H1 (cell line): ENCODE measurements at regions not wholly inside any gene's neighbourhood (a gene's known extent, or its start where the extent isn't known, plus 50 kb on each side); places are given as distances from the start of the nearest gene placed in this dataset.

Source experiments
- CTCF ChIA-PET: fragments of 300-600 bp; sonication (Branson Sonifier 250); formaldehyde crosslinking; loops from one replicate; lab custom pipeline; 2021; ENCODE audit not compliant: partially characterized antibody; lab: Charles Lee
- POLR2A ChIA-PET: fragments of 300-600 bp; sonication (Branson Sonifier 250); formaldehyde crosslinking; loops from one replicate; lab custom pipeline; 2021; ENCODE audit warnings: inconsistent platforms; ENCODE audit not compliant: partially characterized antibody; lab: Charles Lee
- DNase-seq, 2 experiments: peaks; one replicate each; pipeline versions ENCODE4 v3.0.0 to v3.0.0-alpha.2; 2010 to 2022; ENCODE audit warnings: low spot score in 2 of 2, low read depth in 1 of 2, mixed read lengths in 1 of 2
- FAIRE-seq: peaks from 2 replicates; lab custom pipeline; 2011; peaks lifted over from hg19 to GRCh38; lab: Jason Lieb, UNC
- H2AFZ ChIP-seq: 2 replicates; pipeline ENCODE4 v1.8.1; 2012; ENCODE audit warnings: low read length, inconsistent platforms
- H2AK5ac ChIP-seq: 2 replicates; pipeline ENCODE4 v1.6.1; 2013; ENCODE audit warnings: low read depth, low read length
- H2BK120ac ChIP-seq: replicated peaks from 2 replicates; pipeline ENCODE3; 2013; ENCODE audit warnings: low read depth, low read length, inconsistent platforms
- H2BK12ac ChIP-seq: 2 replicates; pipeline ENCODE4 v1.6.1; 2013; ENCODE audit warnings: low read depth, low read length
- H2BK15ac ChIP-seq: 2 replicates; pipeline ENCODE4 v1.6.1; 2013; ENCODE audit warnings: low read length
- H2BK20ac ChIP-seq: 2 replicates; pipeline ENCODE4 v1.6.1; 2013; ENCODE audit warnings: low read length
- H2BK5ac ChIP-seq: 2 replicates; pipeline ENCODE4 v1.6.1; 2013; ENCODE audit warnings: low read depth, low read length
- H3K14ac ChIP-seq: 2 replicates; pipeline ENCODE4 v1.6.1; 2013; ENCODE audit warnings: inconsistent platforms; ENCODE audit not compliant: insufficient read length
- H3K18ac ChIP-seq: 2 replicates; pipeline ENCODE4 v1.6.1; 2013; ENCODE audit warnings: low read length; ENCODE audit errors: extremely low read depth
- H3K23ac ChIP-seq: 2 replicates; pipeline ENCODE4 v1.6.1; 2013; ENCODE audit warnings: inconsistent platforms; ENCODE audit not compliant: insufficient read length
- H3K23me2 ChIP-seq: 2 replicates; pipeline ENCODE4 v1.6.1; 2013; ENCODE audit warnings: low read depth, low read length
- H3K27ac ChIP-seq: 2 replicates; pipeline ENCODE4 v1.6.1; 2011; ENCODE audit warnings: low read depth, low read length, inconsistent platforms
- H3K27me3 ChIP-seq, 4 experiments: replicated peaks in 1 of 4; 1 replicate in 1 of 4; 2 replicates in 3 of 4; pipeline versions ENCODE4 v1.6.1 to v1.8.1; 2011 to 2013; ENCODE audit warnings: low read length in 3 of 4, mild to moderate bottlenecking in 3 of 4, inconsistent platforms in 2 of 4, mixed read lengths in 2 of 4, moderate library complexity in 1 of 4; ENCODE audit not compliant: control insufficient read depth in 3 of 4, insufficient read depth in 3 of 4; ENCODE audit errors: extremely low read depth in 1 of 4
- H3K36me3 ChIP-seq, 4 experiments: 2 replicates each; pipeline versions ENCODE4 v1.6.1 to v1.8.1; 2011 to 2013; ENCODE audit warnings: mild to moderate bottlenecking in 4 of 4, low read length in 3 of 4, moderate library complexity in 2 of 4, control low read depth in 1 of 4, inconsistent platforms in 1 of 4; ENCODE audit not compliant: insufficient read depth in 4 of 4, control insufficient read depth in 2 of 4
- H3K4ac ChIP-seq: replicated peaks from 2 replicates; pipeline ENCODE3; 2013; ENCODE audit warnings: low read length, low read depth, mixed read lengths, inconsistent platforms; ENCODE audit not compliant: insufficient read length
- H3K4me1 ChIP-seq, 4 experiments: replicated peaks in 1 of 4; 1 replicate in 1 of 4; 2 replicates in 3 of 4; pipeline versions ENCODE4 v1.6.1 to v1.8.1; 2011 to 2013; ENCODE audit warnings: low read length in 3 of 4, inconsistent platforms in 2 of 4, mixed read lengths in 1 of 4; ENCODE audit not compliant: insufficient read depth in 4 of 4, control insufficient read depth in 3 of 4
- H3K4me2 ChIP-seq, 2 experiments: 2 replicates each; pipeline versions ENCODE4 v1.6.1 to v1.8.1; 2011 to 2013; ENCODE audit warnings: low read depth in 2 of 2, low read length in 2 of 2, control low read depth in 1 of 2, inconsistent platforms in 1 of 2, mild to moderate bottlenecking in 1 of 2; ENCODE audit not compliant: insufficient read depth in 1 of 2
- H3K4me3 ChIP-seq, 4 experiments: fragments of 200-600, 300-600 bp in 1 of 4; sonication (generic), shearing (Covaris generic), sonication (Bioruptor Twin) in 1 of 4; 2 replicates each; pipeline versions ENCODE4 v1.5.1 to v1.8.1; 2011 to 2016; ENCODE audit warnings: low read length in 4 of 4, low read depth in 3 of 4, control low read depth in 2 of 4, inconsistent platforms in 2 of 4, mild to moderate bottlenecking in 2 of 4, mixed read lengths in 1 of 4, moderate library complexity in 1 of 4; ENCODE audit not compliant: insufficient read depth in 2 of 4; ENCODE audit errors: extremely low read depth in 1 of 4
- H3K56ac ChIP-seq: replicated peaks from 2 replicates; pipeline ENCODE3; 2013; ENCODE audit warnings: low read depth, mild to moderate bottlenecking, mixed read lengths, low read length, inconsistent platforms; ENCODE audit not compliant: insufficient read length
- H3K79me1 ChIP-seq: 2 replicates; pipeline ENCODE4 v1.6.1; 2013; ENCODE audit warnings: low read depth, low read length, control low read depth
- H3K79me2 ChIP-seq, 2 experiments: 2 replicates each; pipeline versions ENCODE4 v1.6.1 to v1.8.1; 2012 to 2013; ENCODE audit warnings: low read length in 2 of 2, mild to moderate bottlenecking in 2 of 2, inconsistent platforms in 1 of 2; ENCODE audit not compliant: insufficient read depth in 2 of 2, control insufficient read depth in 1 of 2
- H3K9ac ChIP-seq, 4 experiments: replicated peaks in 1 of 4; 1 replicate in 1 of 4; 2 replicates in 3 of 4; pipeline versions ENCODE4 v1.6.1 to v1.8.1; 2011 to 2013; ENCODE audit warnings: low read depth in 3 of 4, low read length in 3 of 4, control low read depth in 2 of 4, mild to moderate bottlenecking in 2 of 4, moderate library complexity in 2 of 4, inconsistent platforms in 1 of 4; ENCODE audit errors: extremely low read depth in 1 of 4
- H3K9me3 ChIP-seq, 2 experiments: 2 replicates each; pipeline versions ENCODE4 v1.6.1 to v1.8.1; 2012 to 2013; ENCODE audit warnings: mild to moderate bottlenecking in 2 of 2, moderate library complexity in 2 of 2, control low read depth in 1 of 2, inconsistent platforms in 1 of 2, low read depth in 1 of 2, low read length in 1 of 2, mixed read lengths in 1 of 2; ENCODE audit not compliant: insufficient read depth in 2 of 2
- H4K20me1 ChIP-seq, 2 experiments: replicated peaks in 1 of 2; 2 replicates each; pipeline versions ENCODE3 to v1.8.1; 2011 to 2013; ENCODE audit warnings: inconsistent platforms in 2 of 2, low read length in 2 of 2, mild to moderate bottlenecking in 1 of 2; ENCODE audit not compliant: insufficient read depth in 2 of 2, control insufficient read depth in 1 of 2
- H4K5ac ChIP-seq: 2 replicates; pipeline ENCODE4 v1.6.1; 2013; ENCODE audit warnings: low read length, low read depth, mixed read lengths, inconsistent platforms; ENCODE audit not compliant: insufficient read length
- H4K8ac ChIP-seq: 2 replicates; pipeline ENCODE4 v1.8.0; 2013; ENCODE audit warnings: mild to moderate bottlenecking, moderate library complexity, low read length, inconsistent platforms; ENCODE audit not compliant: insufficient read depth; ENCODE audit errors: extremely low read depth
- H4K91ac ChIP-seq: replicated peaks from 2 replicates; pipeline ENCODE3; 2013; ENCODE audit warnings: low read length, mixed read lengths, inconsistent platforms; ENCODE audit not compliant: insufficient read length
- BCL11A ChIP-seq, 2 experiments: IDR thresholded peaks; one replicate each; pipeline ENCODE4 v1.6.1; 2011; ENCODE audit warnings: low read depth in 2 of 2, low read length in 2 of 2, mild to moderate bottlenecking in 2 of 2
- CHD2 ChIP-seq: IDR thresholded peaks from 2 replicates; pipeline ENCODE4 v1.6.1; 2012; ENCODE audit warnings: low read length, improper control_type of control experiment
- EP300 ChIP-seq, 2 experiments: IDR thresholded peaks; 1 replicate in 1 of 2; 2 replicates in 1 of 2; pipeline ENCODE4 v1.6.1; 2011 to 2012; ENCODE audit warnings: low read depth in 2 of 2, low read length in 2 of 2, mild to moderate bottlenecking in 2 of 2, borderline replicate concordance in 1 of 2, inconsistent platforms in 1 of 2, moderate library complexity in 1 of 2
- HDAC2 ChIP-seq, 2 experiments: fragments of 300-600 bp in 1 of 2; sonication (generic) in 1 of 2; IDR thresholded peaks; 2 replicates each; pipeline ENCODE4 v1.6.1; 2011 to 2012; ENCODE audit warnings: low read depth in 2 of 2, low read length in 2 of 2, mild to moderate bottlenecking in 2 of 2, moderate library complexity in 2 of 2, borderline replicate concordance in 1 of 2, inconsistent platforms in 1 of 2
- KDM5A ChIP-seq: fragments of 200-600 bp; IDR thresholded peaks from 2 replicates; pipeline ENCODE4 v1.7.1; 2012; ENCODE audit warnings: mild to moderate bottlenecking, low read length, inconsistent platforms, mixed read lengths
- RAD21 ChIP-seq, 2 experiments: IDR thresholded peaks in 1 of 2; conservative IDR thresholded peaks in 1 of 2; 2 replicates each; pipeline ENCODE4 v1.6.1; 2011; ENCODE audit warnings: low read depth in 2 of 2, low read length in 2 of 2, improper control_type of control experiment in 1 of 2, inconsistent platforms in 1 of 2, mild to moderate bottlenecking in 1 of 2, moderate library complexity in 1 of 2
- SAP30 ChIP-seq: fragments of 300-600 bp; sonication (generic); IDR thresholded peaks from 2 replicates; pipeline ENCODE4 v1.7.1; 2012; ENCODE audit warnings: low read length, moderate library complexity, mild to moderate bottlenecking, inconsistent platforms; ENCODE audit not compliant: insufficient read depth, insufficient replicate concordance
- SRF ChIP-seq: IDR thresholded peaks from 2 replicates; pipeline ENCODE4 v1.6.1; 2011; ENCODE audit warnings: mild to moderate bottlenecking, low read depth, low read length, moderate library complexity
- TAF7 ChIP-seq: optimal IDR thresholded peaks from 2 replicates; pipeline ENCODE3; 2011; ENCODE audit warnings: low read depth, mild to moderate bottlenecking, inconsistent platforms, low read length, moderate library complexity, borderline replicate concordance
- WGBS, 2 experiments: shearing (Covaris generic) in 1 of 2; methylation state at CpG; one replicate each; pipeline versions ENCODE4 v1.1.6 to v1.1.7; 2013 to 2015; ENCODE audit warnings: low lambda C conversion rate in 2 of 2, mixed read lengths in 2 of 2, inconsistent platforms in 1 of 2, low coverage in 1 of 2, missing lambda C conversion rate in 1 of 2; ENCODE audit not compliant: insufficient replicate concordance in 2 of 2, insufficient coverage in 1 of 2, insufficient read length in 1 of 2; ENCODE audit errors: extremely low coverage in 1 of 2, missing lambda C conversion rate in 1 of 2; 5-methylcytosine and 5-hydroxymethylcytosine counted together

DNA sequence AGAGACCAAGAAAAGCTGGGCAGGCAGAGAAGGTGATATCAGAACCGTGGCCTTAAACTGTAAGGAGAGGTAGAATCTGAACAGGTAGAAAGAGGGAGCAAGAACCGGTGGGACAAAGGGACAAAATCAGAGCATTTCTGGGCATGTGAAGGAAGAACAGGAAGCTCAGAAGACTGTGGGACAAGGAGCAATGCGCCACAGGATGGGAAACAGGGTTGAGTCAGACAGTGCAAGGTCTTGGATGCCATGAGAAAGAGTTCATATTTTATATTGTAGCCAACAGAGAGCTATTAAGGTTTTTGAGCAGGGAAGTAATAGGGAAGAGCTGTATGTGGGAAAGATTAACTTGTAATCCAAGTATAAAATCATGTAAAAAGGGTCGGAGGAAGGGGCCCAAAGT, 106.4 kb upstream of the UGP2 start:
- Histone ChIP-seq H3K36me3 (no peaks in the 10 kb centered on the region), H3K27me3 (no peaks in the 10 kb centered on the region), H2BK120ac (no peak overlapping the region), H2AK5ac (no peak overlapping the region), H3K23me2 (no peaks in the 10 kb centered on the region), H2BK12ac (peak overlapping the region; percentile 53), H3K56ac (no peak overlapping the region), H3K9me3 (no peaks in the 10 kb centered on the region), H2AFZ (no peak overlapping the region), H3K4me3 (no peak overlapping the region), H4K8ac (no peak overlapping the region), H4K20me1 (no peaks in the 10 kb centered on the region), H3K27ac (no peak overlapping the region), H3K4me2 (no peak overlapping the region), H3K79me2 (no peaks in the 10 kb centered on the region), H2BK20ac (no peak overlapping the region), H4K5ac (no peak overlapping the region), H2BK5ac (no peak overlapping the region), H4K91ac (no peak overlapping the region), H3K4ac (no peak overlapping the region), H2BK15ac (no peak overlapping the region), H3K4me1 (peaks cover 0 to 2% (median 0%) of the 10 kb centered on the region in 4 experiments; a peak in 1 of 7 replicates), H3K79me1 (no peaks in the 10 kb centered on the region; the same call in 1 of the 2 replicates), H3K23ac (no peak overlapping the region), H3K18ac (peak overlapping the region; percentile 38; the same call in 1 of the 2 replicates)
- no peak for DNase-seq
- ChIA-PET POLR2A (interaction anchor here (0.9 to 1.7 kb wide), 3 partner anchors 40 to 151 kb away, joined by 3 to 4 read pairs (median 3); no protein-coding TSS in a partner anchor), CTCF (interaction anchor here (1.3 kb wide), 1 partner anchor 44 kb away, joined by 5 read pairs; no protein-coding TSS in a partner anchor)
- 85% methylated on average over 4 of the region's 4 CpGs; no CpG with 5 or more reads in 1 of the 2 experiments for WGBS, 2 experiments
- FAIRE-seq = no peak
- TF ChIP-seq TAF7 (no peak), CHD2 (no peak), HDAC2 (IDR thresholded peaks at IDR 0.05; ENCODE audit: borderline replicate concordance in 1 of 2, low read depth in 2 of 2, low read length in 2 of 2) (no peak), SAP30 (no peak), EP300 (IDR thresholded peaks at IDR 0.05; ENCODE audit: borderline replicate concordance in 1 of 2, low read depth in 2 of 2, low read length in 2 of 2) (no peak), BCL11A (IDR thresholded peaks at IDR 0.05; ENCODE audit: low read depth in 2 of 2, low read length in 2 of 2) (no peak), RAD21 (IDR thresholded peaks at IDR 0.05 in 1 of 2, conservative IDR thresholded peaks at IDR 0.05 in 1 of 2; ENCODE audit: low read depth in 2 of 2, low read length in 2 of 2) (no peak), SRF (no peak), KDM5A (no peak)
- TF ChIP-seq, all 59 proteins: peak for 0
- Histone ChIP-seq H3K9ac (no peak overlapping the region), H3K14ac (no peak overlapping the region)
